ENCODE measurements at regions not wholly inside any gene's neighbourhood (a gene's known extent, or its start where the extent isn't known, plus 50 kb on each side); places are given as distances from the start of the nearest gene placed in this dataset.

DNA sequence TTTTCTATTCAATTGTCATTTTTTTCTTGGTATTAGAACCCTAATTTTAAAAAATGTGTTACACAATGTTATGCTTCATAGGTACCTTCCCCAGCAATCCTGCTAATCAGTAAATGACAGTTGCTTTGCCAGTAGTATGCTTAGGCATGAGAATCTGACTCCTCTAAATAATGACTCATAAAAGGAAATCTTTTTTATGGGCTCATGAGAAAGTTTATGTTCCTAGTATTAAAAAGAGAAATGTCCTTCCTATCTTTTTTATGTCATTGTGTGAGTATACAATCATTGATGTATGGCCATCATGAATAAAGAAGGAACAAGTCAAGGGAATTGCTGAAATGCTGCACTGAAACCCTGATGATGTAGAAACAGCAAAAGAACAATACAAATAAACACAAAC is 1237.7 kb upstream of the PCDH20 start:
- Histone ChIP-seq H3K4me1 (ENCODE audit: control insufficient read depth in 5 of 5, insufficient read depth in 5 of 5, low read length in 5 of 5) (no peaks in the 10 kb centered on the region), H3K27ac (ENCODE audit: low read depth, low read length) (no peak overlapping the region), H3K36me3 (ENCODE audit: control insufficient read depth in 5 of 5, insufficient read depth in 5 of 5, low read length in 5 of 5) (no peaks in the 10 kb centered on the region), H3K27me3 (ENCODE audit: control insufficient read depth in 5 of 5, insufficient read depth in 4 of 5, low read length in 5 of 5) (no peaks in the 10 kb centered on the region), H3K9ac (ENCODE audit: low read length in 5 of 5) (no peak overlapping the region), H3K4me3 (ENCODE audit: low read depth in 1 of 5, low read length in 5 of 5) (no peak overlapping the region), H3K9me3 (ENCODE audit: control insufficient read depth in 5 of 5, low read length in 5 of 5) (no peaks in the 10 kb centered on the region)

GRCh38 chr13:62643799-62644524 is 1228.3 kb upstream of the PCDH20 start:
- Histone ChIP-seq H3K27me3 (ENCODE audit: control insufficient read depth in 5 of 5, insufficient read depth in 4 of 5, low read length in 5 of 5) (no peaks in the 10 kb centered on the region), H3K4me3 (ENCODE audit: low read depth in 1 of 5, low read length in 5 of 5) (no peak overlapping the region), H3K36me3 (ENCODE audit: control insufficient read depth in 5 of 5, insufficient read depth in 5 of 5, low read length in 5 of 5) (no peaks in the 10 kb centered on the region), H3K27ac (ENCODE audit: low read depth, low read length) (no peak overlapping the region), H3K4me1 (ENCODE audit: control insufficient read depth in 5 of 5, insufficient read depth in 5 of 5, low read length in 5 of 5) (no peaks in the 10 kb centered on the region), H3K9ac (ENCODE audit: low read length in 5 of 5) (no peak overlapping the region), H3K9me3 (ENCODE audit: control insufficient read depth in 5 of 5, low read length in 5 of 5) (peaks cover 0 to 4% (median 0%) of the 10 kb centered on the region in 5 donors)

DNA sequence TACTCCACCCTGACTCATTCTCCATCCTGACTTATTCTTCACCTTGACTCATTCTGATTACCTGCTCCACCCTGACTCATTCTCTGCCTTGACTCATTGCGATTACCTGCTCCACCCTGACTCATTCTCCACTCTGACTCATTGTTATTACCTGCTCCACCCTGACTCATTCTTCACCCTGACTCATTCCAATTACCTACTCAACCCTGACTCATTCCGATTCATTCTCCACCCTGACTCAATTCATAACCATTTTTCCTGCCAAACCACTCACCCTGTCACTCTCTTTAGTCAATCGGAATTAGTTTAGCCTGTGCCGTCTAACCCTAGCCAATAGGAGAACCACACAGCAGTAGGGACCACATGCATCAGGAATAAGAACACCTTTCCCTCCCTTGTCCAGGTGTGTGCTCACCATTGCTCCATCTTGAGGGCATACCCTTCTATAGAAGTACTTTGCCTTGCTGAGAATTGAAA is 1227.4 kb upstream of the PCDH20 start:
- no peak overlapping the region for H3K27ac ChIP-seq (ENCODE audit: low read depth, low read length)
- H3K27me3 ChIP-seq (ENCODE audit: control insufficient read depth in 5 of 5, insufficient read depth in 4 of 5, low read length in 5 of 5), result no peaks in the 10 kb centered on the region
- H3K4me3 ChIP-seq (ENCODE audit: low read depth in 1 of 5, low read length in 5 of 5), result peak overlapping the region in 1 of 5 donors; percentile 9
- H3K9ac ChIP-seq (ENCODE audit: low read length in 5 of 5), result no peak overlapping the region
- H3K36me3 ChIP-seq (ENCODE audit: control insufficient read depth in 5 of 5, insufficient read depth in 5 of 5, low read length in 5 of 5), result no peaks in the 10 kb centered on the region
- H3K9me3 ChIP-seq (ENCODE audit: control insufficient read depth in 5 of 5, low read length in 5 of 5), result peaks cover 0 to 4% (median 0%) of the 10 kb centered on the region in 5 donors
- H3K4me1 ChIP-seq (ENCODE audit: control insufficient read depth in 5 of 5, insufficient read depth in 5 of 5, low read length in 5 of 5), result no peaks in the 10 kb centered on the region

DNA sequence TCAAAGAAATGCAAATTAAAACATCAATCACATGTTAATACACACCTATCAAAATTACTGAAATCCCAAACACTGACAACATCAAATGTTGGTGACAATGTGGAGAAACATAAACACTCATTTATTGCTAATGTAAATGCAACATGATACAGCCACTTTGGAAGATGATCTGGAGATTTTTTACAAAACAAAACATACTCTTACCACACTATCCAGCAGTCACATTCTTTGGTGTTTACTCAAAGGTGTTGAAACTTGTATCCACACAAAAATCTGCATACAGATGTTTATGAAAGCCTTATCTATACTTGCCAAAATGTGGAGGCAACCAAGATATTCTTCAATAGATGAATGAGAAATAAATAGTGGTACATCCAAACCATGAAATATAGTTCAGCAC is 1219.5 kb upstream of the PCDH20 start:
- H3K9me3 ChIP-seq (ENCODE audit: control insufficient read depth in 5 of 5, low read length in 5 of 5), result peaks cover 0 to 3% (median 0%) of the 10 kb centered on the region in 5 donors
- no peaks in the 10 kb centered on the region for H3K36me3 ChIP-seq (ENCODE audit: control insufficient read depth in 5 of 5, insufficient read depth in 5 of 5, low read length in 5 of 5)
- no peaks in the 10 kb centered on the region for H3K27me3 ChIP-seq (ENCODE audit: control insufficient read depth in 5 of 5, insufficient read depth in 4 of 5, low read length in 5 of 5)
- H3K9ac ChIP-seq (ENCODE audit: low read length in 5 of 5), result no peak overlapping the region
- no peak overlapping the region for H3K4me3 ChIP-seq (ENCODE audit: low read depth in 1 of 5, low read length in 5 of 5)
- H3K4me1 ChIP-seq (ENCODE audit: control insufficient read depth in 5 of 5, insufficient read depth in 5 of 5, low read length in 5 of 5), result no peaks in the 10 kb centered on the region
- H3K27ac ChIP-seq (ENCODE audit: low read depth, low read length), result no peak overlapping the region

- Histone ChIP-seq H3K27me3 (ENCODE audit: control insufficient read depth in 5 of 5, insufficient read depth in 4 of 5, low read length in 5 of 5) (no peaks in the 10 kb centered on the region), H3K27ac (ENCODE audit: low read depth, low read length) (no peak overlapping the region), H3K4me1 (ENCODE audit: control insufficient read depth in 5 of 5, insufficient read depth in 5 of 5, low read length in 5 of 5) (no peaks in the 10 kb centered on the region), H3K36me3 (ENCODE audit: control insufficient read depth in 5 of 5, insufficient read depth in 5 of 5, low read length in 5 of 5) (no peaks in the 10 kb centered on the region), H3K9me3 (ENCODE audit: control insufficient read depth in 5 of 5, low read length in 5 of 5) (peaks cover 0 to 3% (median 0%) of the 10 kb centered on the region in 5 donors), H3K9ac (ENCODE audit: low read length in 5 of 5) (no peak overlapping the region), H3K4me3 (ENCODE audit: low read depth in 1 of 5, low read length in 5 of 5) (no peak overlapping the region)
Observed at GRCh38 chr13:62633448-62633847, 1217.8 kb upstream of the PCDH20 start.

DNA sequence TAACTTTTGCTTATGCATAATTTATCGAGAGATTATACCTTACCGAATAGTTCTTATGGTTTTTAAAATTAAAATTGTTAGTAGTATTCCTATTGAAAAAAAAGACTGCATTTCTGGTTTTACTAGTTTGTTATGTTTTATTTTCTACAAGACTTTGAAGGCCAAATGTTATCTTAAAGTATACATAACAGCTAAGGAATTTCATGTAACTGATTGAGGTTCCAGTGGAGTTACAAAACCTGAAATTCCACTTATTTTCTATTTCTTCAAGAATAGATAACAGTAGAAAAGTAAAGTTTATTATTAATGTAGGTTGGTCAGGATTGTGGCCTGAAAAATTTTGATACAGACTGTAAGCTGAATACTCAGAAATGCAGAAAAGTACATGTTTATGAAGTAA is 1216.0 kb upstream of the PCDH20 start:
- Histone ChIP-seq H3K9me3 (ENCODE audit: control insufficient read depth in 5 of 5, low read length in 5 of 5) (peaks cover 0 to 4% (median 0%) of the 10 kb centered on the region in 5 donors), H3K27ac (ENCODE audit: low read depth, low read length) (no peak overlapping the region), H3K36me3 (ENCODE audit: control insufficient read depth in 5 of 5, insufficient read depth in 5 of 5, low read length in 5 of 5) (no peaks in the 10 kb centered on the region), H3K27me3 (ENCODE audit: control insufficient read depth in 5 of 5, insufficient read depth in 4 of 5, low read length in 5 of 5) (no peaks in the 10 kb centered on the region), H3K4me1 (ENCODE audit: control insufficient read depth in 5 of 5, insufficient read depth in 5 of 5, low read length in 5 of 5) (peaks cover 0 to 2% (median 0%) of the 10 kb centered on the region in 5 donors), H3K9ac (ENCODE audit: low read length in 5 of 5) (no peak overlapping the region), H3K4me3 (ENCODE audit: low read depth in 1 of 5, low read length in 5 of 5) (no peak overlapping the region)

GRCh38 chr13:62631124-62631523 is 1215.5 kb upstream of the PCDH20 start:
- Histone ChIP-seq H3K4me3 (ENCODE audit: low read depth in 1 of 5, low read length in 5 of 5) (no peak overlapping the region), H3K27me3 (ENCODE audit: control insufficient read depth in 5 of 5, insufficient read depth in 4 of 5, low read length in 5 of 5) (no peaks in the 10 kb centered on the region), H3K9me3 (ENCODE audit: control insufficient read depth in 5 of 5, low read length in 5 of 5) (peaks cover 0 to 4% (median 0%) of the 10 kb centered on the region in 5 donors), H3K27ac (ENCODE audit: low read depth, low read length) (no peak overlapping the region), H3K36me3 (ENCODE audit: control insufficient read depth in 5 of 5, insufficient read depth in 5 of 5, low read length in 5 of 5) (no peaks in the 10 kb centered on the region), H3K9ac (ENCODE audit: low read length in 5 of 5) (no peak overlapping the region), H3K4me1 (ENCODE audit: control insufficient read depth in 5 of 5, insufficient read depth in 5 of 5, low read length in 5 of 5) (peaks cover 0 to 2% (median 0%) of the 10 kb centered on the region in 5 donors)

- Histone ChIP-seq H3K9me3 (ENCODE audit: control insufficient read depth in 5 of 5, low read length in 5 of 5) (peaks cover 0 to 9% (median 0%) of the 10 kb centered on the region in 5 donors), H3K27ac (ENCODE audit: low read depth, low read length) (no peak overlapping the region), H3K9ac (ENCODE audit: low read length in 5 of 5) (no peak overlapping the region), H3K27me3 (ENCODE audit: control insufficient read depth in 5 of 5, insufficient read depth in 4 of 5, low read length in 5 of 5) (no peaks in the 10 kb centered on the region), H3K36me3 (ENCODE audit: control insufficient read depth in 5 of 5, insufficient read depth in 5 of 5, low read length in 5 of 5) (no peaks in the 10 kb centered on the region), H3K4me1 (ENCODE audit: control insufficient read depth in 5 of 5, insufficient read depth in 5 of 5, low read length in 5 of 5) (peaks cover 0 to 2% (median 0%) of the 10 kb centered on the region in 5 donors), H3K4me3 (ENCODE audit: low read depth in 1 of 5, low read length in 5 of 5) (no peak overlapping the region)
Observed at GRCh38 chr13:62629618-62630017, 1214.0 kb upstream of the PCDH20 start.

DNA sequence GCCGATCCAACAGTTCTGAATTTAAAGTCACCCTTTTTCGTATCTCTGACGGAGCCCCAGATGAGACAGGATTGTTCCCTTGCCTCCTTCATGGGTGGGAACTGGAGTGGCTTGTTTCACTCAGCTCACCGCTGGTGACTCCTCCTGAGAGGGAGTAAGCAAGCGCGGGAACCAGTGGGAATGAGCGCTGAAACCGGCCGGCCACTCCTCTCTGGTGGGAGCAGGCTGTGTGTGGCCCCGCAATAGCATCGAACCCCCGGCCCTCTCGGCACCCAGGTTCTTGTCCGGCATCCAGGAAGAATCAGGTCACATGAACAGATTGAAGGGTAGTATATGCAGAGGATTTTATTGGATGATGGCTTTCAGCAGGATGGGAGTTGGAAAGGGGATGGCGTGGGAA is 1211.6 kb upstream of the PCDH20 start:
- H3K9me3 ChIP-seq (ENCODE audit: control insufficient read depth in 5 of 5, low read length in 5 of 5), result peaks cover 0 to 6% (median 0%) of the 10 kb centered on the region in 5 donors
- H3K4me1 ChIP-seq (ENCODE audit: control insufficient read depth in 5 of 5, insufficient read depth in 5 of 5, low read length in 5 of 5), result peaks cover 0 to 2% (median 0%) of the 10 kb centered on the region in 5 donors
- H3K4me3 ChIP-seq (ENCODE audit: low read depth in 1 of 5, low read length in 5 of 5), result no peak overlapping the region
- no peak overlapping the region for H3K27ac ChIP-seq (ENCODE audit: low read depth, low read length)
- no peaks in the 10 kb centered on the region for H3K27me3 ChIP-seq (ENCODE audit: control insufficient read depth in 5 of 5, insufficient read depth in 4 of 5, low read length in 5 of 5)
- no peak overlapping the region for H3K9ac ChIP-seq (ENCODE audit: low read length in 5 of 5)
- H3K36me3 ChIP-seq (ENCODE audit: control insufficient read depth in 5 of 5, insufficient read depth in 5 of 5, low read length in 5 of 5), result no peaks in the 10 kb centered on the region

DNA sequence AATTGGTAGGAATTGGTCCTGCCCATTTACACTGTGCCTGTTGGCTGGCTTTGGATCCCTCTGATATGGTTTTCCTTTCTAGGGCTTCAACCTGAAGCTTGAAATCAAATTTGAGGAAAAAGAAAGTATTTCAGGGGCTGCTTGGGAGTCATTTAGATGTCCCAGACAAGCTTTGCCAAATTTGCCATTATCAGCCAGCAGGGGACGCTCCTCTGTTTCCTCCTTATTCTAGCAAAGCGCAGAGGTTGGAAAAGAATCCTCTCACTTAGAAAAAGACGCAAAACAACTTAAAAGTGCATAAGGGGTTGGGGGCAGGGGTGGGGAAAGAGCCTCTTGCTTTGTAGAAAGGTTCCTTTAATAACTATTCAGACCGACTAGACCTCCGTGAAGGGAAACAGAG is 1211.1 kb upstream of the PCDH20 start:
- Histone ChIP-seq H3K4me3 (ENCODE audit: low read depth in 1 of 5, low read length in 5 of 5) (no peak overlapping the region), H3K9me3 (ENCODE audit: control insufficient read depth in 5 of 5, low read length in 5 of 5) (peaks cover 0 to 6% (median 0%) of the 10 kb centered on the region in 5 donors), H3K4me1 (ENCODE audit: control insufficient read depth in 5 of 5, insufficient read depth in 5 of 5, low read length in 5 of 5) (peaks cover 0 to 2% (median 0%) of the 10 kb centered on the region in 5 donors), H3K27me3 (ENCODE audit: control insufficient read depth in 5 of 5, insufficient read depth in 4 of 5, low read length in 5 of 5) (no peaks in the 10 kb centered on the region), H3K9ac (ENCODE audit: low read length in 5 of 5) (no peak overlapping the region), H3K27ac (ENCODE audit: low read depth, low read length) (no peak overlapping the region), H3K36me3 (ENCODE audit: control insufficient read depth in 5 of 5, insufficient read depth in 5 of 5, low read length in 5 of 5) (no peaks in the 10 kb centered on the region)
